Fibroblast of lung (primary cell): ENCODE measurements at regions not wholly inside any gene's neighbourhood (a gene's known extent, or its start where the extent isn't known, plus 50 kb on each side); places are given as distances from the start of the nearest gene placed in this dataset.

ENCODE experiments used
- EZH2 ChIP-seq: IDR thresholded peaks from 2 replicates; pipeline ENCODE4 v1.5.1; 2012; ENCODE audit warnings: low read length, control low read depth, mild to moderate bottlenecking; ENCODE audit errors: missing control alignments
- TF ChIP-seq, protein P1 (sequence below), 2 donors: IDR thresholded peaks in 1 of 2; conservative IDR thresholded peaks in 1 of 2; 1 replicate in 1 of 2; 2 replicates in 1 of 2; pipeline ENCODE4 v1.5.1; 2011 to 2012; ENCODE audit warnings: low read length in 2 of 2, control low read depth in 1 of 2, inconsistent platforms in 1 of 2, low read depth in 1 of 2, mild to moderate bottlenecking in 1 of 2

DNA sequence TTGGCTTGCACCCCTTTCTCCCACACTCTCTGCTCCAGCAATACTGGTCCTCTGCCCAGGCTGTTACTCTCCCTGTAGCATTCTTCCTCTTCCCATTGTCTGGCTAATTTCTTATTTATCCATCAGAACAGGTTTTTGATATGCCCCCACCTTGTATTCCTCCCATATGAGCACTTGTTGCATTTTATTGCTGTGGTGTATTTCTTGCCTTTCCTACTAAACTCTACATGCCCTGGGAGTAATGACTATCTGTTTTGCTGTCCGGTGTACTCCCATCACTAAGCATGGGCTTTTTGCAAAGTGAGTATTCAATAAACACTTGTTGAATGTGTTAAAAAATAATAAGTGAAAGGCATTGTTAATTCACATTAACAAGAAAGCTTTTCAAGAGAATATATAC, 104.3 kb upstream of the RANBP3L start:
- TF ChIP-seq, protein P1, sequence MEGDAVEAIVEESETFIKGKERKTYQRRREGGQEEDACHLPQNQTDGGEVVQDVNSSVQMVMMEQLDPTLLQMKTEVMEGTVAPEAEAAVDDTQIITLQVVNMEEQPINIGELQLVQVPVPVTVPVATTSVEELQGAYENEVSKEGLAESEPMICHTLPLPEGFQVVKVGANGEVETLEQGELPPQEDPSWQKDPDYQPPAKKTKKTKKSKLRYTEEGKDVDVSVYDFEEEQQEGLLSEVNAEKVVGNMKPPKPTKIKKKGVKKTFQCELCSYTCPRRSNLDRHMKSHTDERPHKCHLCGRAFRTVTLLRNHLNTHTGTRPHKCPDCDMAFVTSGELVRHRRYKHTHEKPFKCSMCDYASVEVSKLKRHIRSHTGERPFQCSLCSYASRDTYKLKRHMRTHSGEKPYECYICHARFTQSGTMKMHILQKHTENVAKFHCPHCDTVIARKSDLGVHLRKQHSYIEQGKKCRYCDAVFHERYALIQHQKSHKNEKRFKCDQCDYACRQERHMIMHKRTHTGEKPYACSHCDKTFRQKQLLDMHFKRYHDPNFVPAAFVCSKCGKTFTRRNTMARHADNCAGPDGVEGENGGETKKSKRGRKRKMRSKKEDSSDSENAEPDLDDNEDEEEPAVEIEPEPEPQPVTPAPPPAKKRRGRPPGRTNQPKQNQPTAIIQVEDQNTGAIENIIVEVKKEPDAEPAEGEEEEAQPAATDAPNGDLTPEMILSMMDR (conservative IDR thresholded peaks at IDR 0.05 in 1 of 2, IDR thresholded peaks at IDR 0.05 in 1 of 2; ENCODE audit: low read depth in 1 of 2, low read length in 2 of 2): no peak
- TF ChIP-seq EZH2: no peak
